HG03103 (cell line): ENCODE measurements at regions not wholly inside any gene's neighbourhood (a gene's known extent, or its start where the extent isn't known, plus 50 kb on each side); places are given as distances from the start of the nearest gene placed in this dataset.
A peak's percentile ranks its signal among the peaks of the same experiment; 100 is the strongest.

Source experiments
- ATAC-seq: cut with Tn5 transposase; IDR thresholded peaks from one replicate; pipeline ENCODE4 v1.9.1; 2021; ENCODE audit warnings: low read depth; ENCODE audit not compliant: unreplicated experiment

- ATAC-seq = no peak
Measured at GRCh38 chr1:98428864-98429263, 232.7 kb upstream of the SNX7 start.

- ATAC-seq = no peak
Measured at GRCh38 chr1:98427664-98428063, 233.9 kb upstream of the SNX7 start.

- no peak for ATAC-seq
Measured at GRCh38 chr1:98426092-98426491, 235.4 kb upstream of the SNX7 start.

- no peak for ATAC-seq
Measured at GRCh38 chr1:98422816-98423215, 238.7 kb upstream of the SNX7 start.

GRCh38 chr1:98421085-98421435 lies 240.5 kb upstream of the SNX7 start:
- ATAC-seq = no peak

GRCh38 chr1:98420376-98421084 lies 241.0 kb upstream of the SNX7 start:
- ATAC-seq = no peak

GRCh38 chr1:98417820-98418219 lies 243.7 kb upstream of the SNX7 start:
- no peak for ATAC-seq

GRCh38 chr1:98410082-98410481 lies 251.4 kb upstream of the SNX7 start:
- ATAC-seq = no peak

- ATAC-seq = no peak
Measured at GRCh38 chr1:98406352-98407088, 255.0 kb upstream of the SNX7 start.

- peak; percentile 61 for ATAC-seq
Measured at GRCh38 chr1:98405581-98406074, 255.9 kb upstream of the SNX7 start.

GRCh38 chr1:98404866-98405265 lies 256.7 kb upstream of the SNX7 start:
- no peak for ATAC-seq

- ATAC-seq = peak; percentile 2
Measured at GRCh38 chr1:98403963-98404480, 257.5 kb upstream of the SNX7 start.

GRCh38 chr1:98402860-98403259 lies 258.7 kb upstream of the SNX7 start:
- ATAC-seq = no peak

- ATAC-seq = no peak
Measured at GRCh38 chr1:98400446-98400845, 261.1 kb upstream of the SNX7 start.

GRCh38 chr1:98399218-98399617 lies 262.3 kb upstream of the SNX7 start:
- no peak for ATAC-seq

- no peak for ATAC-seq
Measured at GRCh38 chr1:98398649-98399048, 262.9 kb upstream of the SNX7 start.

- ATAC-seq = no peak
Measured at GRCh38 chr1:98398092-98398491, 263.4 kb upstream of the SNX7 start.

GRCh38 chr1:98393719-98394118 lies 267.8 kb upstream of the SNX7 start:
- ATAC-seq = no peak

GRCh38 chr1:98391175-98391574 lies 270.3 kb upstream of the SNX7 start:
- no peak for ATAC-seq

- no peak for ATAC-seq
Measured at GRCh38 chr1:98389809-98390208, 271.7 kb upstream of the SNX7 start.

- peak; percentile 91 for ATAC-seq
Measured at GRCh38 chr1:98388441-98388840, 273.1 kb upstream of the SNX7 start.

- ATAC-seq = peak; percentile 6
Measured at GRCh38 chr1:98387701-98388100, 273.8 kb upstream of the SNX7 start.
